ENCODE measurements at regions not wholly inside any gene's neighbourhood (a gene's known extent, or its start where the extent isn't known, plus 50 kb on each side); places are given as distances from the start of the nearest gene placed in this dataset.

GRCh38 chr5:60346393-60346792, 353.6 kb downstream of the DEPDC1B start:
- TF ChIP-seq ELK1 (IDR thresholded peaks at IDR 0.05; ENCODE audit: borderline replicate concordance, low read depth, low read length) (no peak), POLR2A (IDR thresholded peaks at IDR 0.05; ENCODE audit: low read depth, low read length) (no peak), RAD21 (IDR thresholded peaks at IDR 0.05; ENCODE audit: low read length) (no peak), CTCF (conservative IDR thresholded peaks at IDR 0.05; ENCODE audit: low read depth, low read length) (no peak), CEBPB (IDR thresholded peaks at IDR 0.05; ENCODE audit: low read depth, low read length) (no peak), FOS (IDR thresholded peaks at IDR 0.05; ENCODE audit: low read depth, low read length) (no peak), RFX5 (IDR thresholded peaks at IDR 0.05; ENCODE audit: low read depth, low read length) (no peak)
